Medulla oblongata (tissue), 1 donor: ENCODE measurements at regions not wholly inside any gene's neighbourhood (a gene's known extent, or its start where the extent isn't known, plus 50 kb on each side); places are given as distances from the start of the nearest gene placed in this dataset.
"Not testable (repeated sequence)": the region's sequence is repeated elsewhere in the genome, so short reads cannot be mapped to it uniquely, and the experiment has no call there.

Source experiments
- DNase-seq: peaks from one replicate; pipeline ENCODE4 v3.0.0-alpha.2; 2015; ENCODE audit errors: extremely low spot score

DNA sequence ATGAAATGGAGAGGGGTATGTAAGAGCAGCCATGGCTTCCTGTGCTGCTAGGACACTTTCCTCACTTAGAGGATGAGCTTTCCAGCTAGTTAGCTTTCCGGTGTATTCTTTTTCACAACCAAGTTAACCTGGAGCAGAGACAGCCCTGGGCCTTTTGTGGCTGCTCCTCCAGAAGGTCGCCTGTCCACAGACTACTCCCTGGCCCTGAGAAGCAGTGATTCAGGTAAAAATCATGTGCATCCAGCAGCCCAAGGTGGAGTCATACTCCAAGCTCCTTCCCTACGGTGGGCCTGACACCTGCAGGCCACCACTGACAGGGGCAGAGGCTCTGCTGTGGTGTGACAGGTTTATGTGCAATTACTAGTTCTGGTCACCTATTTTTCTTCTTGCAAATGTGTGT, 187.2 kb downstream of the ANKRD30B start:
- DNase-seq, result no peak

DNA sequence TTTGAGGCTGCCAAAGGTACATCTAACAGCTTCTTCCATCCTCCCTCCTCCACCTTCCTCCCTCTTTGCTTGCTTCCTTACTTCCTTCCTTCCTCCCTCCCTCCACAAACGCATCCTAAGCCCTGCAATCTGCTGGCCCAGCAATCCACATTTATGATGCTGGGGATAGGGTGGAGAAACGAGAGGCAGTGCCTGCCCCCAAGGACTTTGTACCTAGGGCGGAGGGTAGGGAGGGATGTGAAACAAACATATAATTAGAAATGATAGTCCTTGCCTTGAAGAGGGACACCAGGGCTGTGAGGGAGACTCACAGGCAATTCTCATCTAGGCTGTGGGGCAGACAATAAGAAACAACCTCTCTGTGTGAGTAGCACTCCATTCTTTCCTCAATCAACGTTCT, 188.3 kb downstream of the ANKRD30B start:
- DNase-seq, result no peak

DNA sequence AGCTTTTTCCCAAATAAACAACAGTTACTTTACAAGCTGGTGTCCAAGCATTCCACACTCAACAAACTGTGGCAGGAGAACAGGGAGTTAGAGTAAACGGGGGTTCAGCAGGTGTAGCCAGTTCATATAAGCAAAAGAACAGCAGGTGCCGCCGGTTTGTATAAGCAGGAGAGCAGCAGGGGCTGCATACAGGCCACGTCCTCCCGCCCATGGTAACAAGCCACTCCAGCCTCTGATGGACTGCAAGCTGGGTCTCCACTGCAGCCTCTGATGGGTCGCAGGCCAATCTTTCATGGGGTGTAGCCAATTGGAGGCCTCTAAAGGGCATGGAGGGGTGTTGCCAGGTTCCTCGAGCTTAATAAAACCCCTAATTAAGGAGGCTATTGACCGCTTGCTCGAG, 189.3 kb downstream of the ANKRD30B start:
- no peak for DNase-seq

DNA sequence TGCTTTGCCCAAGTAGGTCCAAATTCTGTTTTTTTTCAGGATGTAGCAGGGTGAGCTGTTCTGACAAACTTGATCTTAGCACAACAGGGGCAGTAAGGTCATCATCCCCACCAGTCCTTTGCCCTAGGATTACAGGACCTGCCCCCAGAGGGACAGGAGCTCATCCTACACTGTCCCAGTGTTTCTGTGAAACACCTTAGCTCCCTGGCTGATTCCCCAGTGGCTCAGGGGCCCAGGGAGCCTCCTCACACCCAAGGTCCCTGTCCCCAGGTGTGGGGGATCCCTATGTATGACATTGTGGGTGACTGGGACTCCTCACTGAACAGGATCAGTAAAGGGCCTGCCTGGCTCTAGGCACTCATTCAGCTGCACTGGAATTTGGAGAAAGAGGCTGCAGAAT, 191.2 kb downstream of the ANKRD30B start:
- no peak for DNase-seq

DNA sequence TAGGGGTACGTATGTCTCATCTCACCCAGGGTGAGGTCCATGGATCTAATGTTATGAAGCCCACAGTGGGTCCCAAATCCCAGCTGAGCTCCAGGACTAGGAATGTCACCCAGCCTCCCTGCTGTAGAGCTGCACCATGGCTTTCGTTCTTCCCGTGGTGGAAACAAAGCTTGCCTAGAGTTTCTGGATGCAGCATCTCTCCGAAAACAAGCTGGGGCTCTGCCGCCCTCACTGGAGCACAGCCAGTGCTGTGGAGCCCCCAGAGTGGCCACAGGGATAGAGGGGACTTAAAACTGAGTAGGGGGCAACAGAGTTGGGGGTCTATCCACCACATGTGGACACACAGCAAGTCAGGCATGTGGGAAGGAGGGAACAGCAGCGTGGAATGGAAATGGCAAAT, 192.1 kb downstream of the ANKRD30B start:
- not testable (repeated sequence) for DNase-seq

DNA sequence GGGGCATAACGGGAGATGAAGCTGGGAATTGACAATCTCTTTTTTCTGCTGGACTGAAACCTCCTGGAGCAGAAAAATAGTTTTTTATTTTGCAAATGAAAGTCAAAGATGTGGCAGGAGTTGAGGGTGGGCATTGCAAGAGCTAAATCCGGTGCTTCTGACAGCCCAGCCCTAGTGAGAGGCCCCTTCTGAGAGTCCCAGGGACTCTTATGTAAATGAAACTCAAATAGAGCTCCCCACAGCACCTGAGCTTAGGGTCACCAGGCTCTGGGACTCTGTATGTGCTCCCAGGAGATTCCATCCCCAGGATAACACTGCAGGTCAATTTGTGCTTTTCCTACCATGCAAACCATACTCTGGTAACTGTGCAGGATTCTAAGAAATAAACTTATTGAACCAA, 192.8 kb downstream of the ANKRD30B start:
- no peak for DNase-seq

DNA sequence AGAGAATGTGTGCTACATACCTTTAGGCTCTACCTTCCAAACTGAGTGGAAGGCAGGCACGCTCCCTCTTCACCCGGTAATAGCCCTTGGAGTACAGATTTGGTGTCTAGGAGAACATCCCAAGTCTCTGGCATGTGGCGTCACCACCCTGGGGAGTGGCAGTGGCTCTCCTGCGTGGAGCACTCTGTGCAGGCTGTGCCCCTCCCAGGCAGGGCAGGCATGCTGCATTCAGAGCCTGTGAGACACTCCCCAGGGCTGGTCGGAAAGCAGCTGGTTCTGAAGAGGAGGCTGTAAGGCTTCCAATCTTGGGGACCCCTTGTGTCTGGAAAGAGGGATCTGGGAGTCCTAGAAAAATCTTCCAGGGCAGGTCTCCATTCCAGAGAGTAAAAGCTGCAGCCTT, 193.3 kb downstream of the ANKRD30B start:
- no peak for DNase-seq

DNA sequence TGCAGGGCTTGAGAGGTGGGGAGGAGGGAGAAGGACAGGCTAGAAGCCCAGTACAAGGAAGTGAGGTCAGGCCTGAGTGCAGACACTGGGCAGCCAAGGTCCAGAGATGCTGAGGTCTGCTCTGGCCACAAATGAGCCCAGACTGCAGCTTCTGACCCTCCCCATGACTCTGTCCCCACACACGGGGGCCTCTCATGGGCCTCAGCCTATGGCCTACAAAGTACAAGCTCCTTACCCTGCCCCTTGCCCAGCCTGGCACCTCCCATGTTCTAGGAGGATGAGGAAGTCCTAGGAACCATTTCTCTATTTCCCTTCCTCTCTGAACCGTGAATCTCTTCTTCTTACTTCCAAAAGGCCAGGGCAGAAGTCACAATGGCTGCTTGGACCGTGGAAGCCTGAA, 193.8 kb downstream of the ANKRD30B start:
- DNase-seq, result no peak

DNA sequence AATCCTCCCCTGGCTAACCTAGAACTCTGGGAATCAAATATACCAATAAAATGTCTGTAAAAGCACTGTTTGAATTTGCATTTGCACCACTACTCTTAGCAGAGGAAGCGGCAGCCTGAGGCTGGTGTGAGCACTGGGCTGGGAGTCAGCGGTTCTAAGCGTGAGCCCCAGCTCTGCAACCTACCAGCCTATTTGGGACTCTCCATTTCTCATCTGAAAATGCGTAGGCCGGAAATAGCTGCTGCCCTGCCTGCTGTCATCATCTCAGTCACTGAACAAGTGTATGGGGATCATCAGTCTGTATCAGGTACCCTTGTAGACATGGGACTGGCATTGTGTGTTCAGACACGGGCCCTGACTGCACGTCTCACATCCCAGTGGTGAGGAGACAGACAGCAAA, 194.3 kb downstream of the ANKRD30B start:
- no peak for DNase-seq

DNA sequence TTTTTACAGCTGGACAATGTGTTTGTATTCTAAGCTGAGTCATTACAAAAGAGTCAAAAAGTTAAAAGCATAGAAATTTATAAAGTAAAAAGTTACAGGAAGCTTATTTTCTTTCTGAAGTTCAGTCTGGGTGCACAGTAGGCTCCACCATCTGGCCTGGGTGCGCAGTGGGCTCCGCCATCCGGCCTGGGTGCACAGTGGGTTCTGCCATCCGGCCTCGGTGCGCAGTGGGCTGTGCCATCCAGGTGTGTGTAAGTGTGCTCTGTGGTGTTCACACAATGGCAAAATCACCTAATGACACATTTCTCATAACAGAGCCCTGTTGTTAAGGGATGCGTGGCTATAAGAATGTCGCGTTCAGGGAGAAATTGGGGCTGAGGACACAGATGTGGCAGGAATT, 195.5 kb downstream of the ANKRD30B start:
- no peak for DNase-seq

DNA sequence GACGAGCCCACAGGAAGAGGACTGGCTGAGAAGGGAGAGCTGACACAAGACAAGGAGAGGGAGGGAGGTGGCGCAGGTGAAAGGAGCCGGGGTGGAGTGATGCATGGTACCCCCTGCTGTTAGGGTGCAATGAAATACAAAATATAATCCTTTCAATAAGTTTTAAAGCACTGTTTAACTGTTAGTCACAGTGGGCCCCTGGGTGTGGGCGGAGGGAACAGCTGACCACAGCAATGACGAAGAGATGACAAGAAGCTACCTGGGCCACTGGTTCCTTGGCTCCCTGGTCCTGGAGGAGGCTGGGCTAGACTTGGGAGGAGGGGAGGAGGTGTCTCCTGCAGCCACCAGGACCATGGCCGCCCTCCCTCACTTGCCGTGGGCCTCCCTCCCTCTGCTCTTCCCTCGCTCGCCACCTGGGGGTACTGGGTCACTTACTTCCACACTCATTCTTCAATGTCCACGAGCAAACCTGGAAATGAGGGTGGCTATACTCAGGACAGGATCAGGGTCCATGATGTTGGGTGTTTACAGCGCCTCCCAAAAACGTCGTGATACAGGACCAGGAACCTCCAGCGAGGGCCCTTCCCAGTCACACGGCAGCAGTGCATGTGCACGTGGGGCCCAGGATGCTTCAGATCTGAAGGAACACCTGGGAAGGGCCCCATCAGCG, 196.1 kb downstream of the ANKRD30B start:
- DNase-seq, result no peak

DNA sequence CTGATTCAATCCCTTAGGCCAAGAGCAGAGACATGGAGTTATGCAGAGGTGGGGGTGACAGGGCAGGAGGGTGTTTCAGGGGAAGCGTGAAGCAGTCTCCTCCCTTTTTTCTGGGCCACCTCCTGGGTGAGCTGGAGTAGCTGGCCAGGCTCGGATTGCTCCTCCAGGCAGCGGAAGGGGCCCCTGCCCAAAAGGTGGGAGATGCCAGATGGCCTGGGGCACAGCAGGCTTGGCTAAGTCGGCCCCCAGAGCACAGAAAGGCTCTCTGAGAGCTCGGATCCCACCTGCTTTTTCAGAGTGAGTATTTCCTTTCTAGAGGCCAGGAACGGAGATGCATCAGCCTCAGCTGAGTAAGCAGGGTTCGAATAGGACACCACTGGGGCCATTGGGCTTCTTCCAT, 196.9 kb downstream of the ANKRD30B start:
- DNase-seq, result no peak

DNA sequence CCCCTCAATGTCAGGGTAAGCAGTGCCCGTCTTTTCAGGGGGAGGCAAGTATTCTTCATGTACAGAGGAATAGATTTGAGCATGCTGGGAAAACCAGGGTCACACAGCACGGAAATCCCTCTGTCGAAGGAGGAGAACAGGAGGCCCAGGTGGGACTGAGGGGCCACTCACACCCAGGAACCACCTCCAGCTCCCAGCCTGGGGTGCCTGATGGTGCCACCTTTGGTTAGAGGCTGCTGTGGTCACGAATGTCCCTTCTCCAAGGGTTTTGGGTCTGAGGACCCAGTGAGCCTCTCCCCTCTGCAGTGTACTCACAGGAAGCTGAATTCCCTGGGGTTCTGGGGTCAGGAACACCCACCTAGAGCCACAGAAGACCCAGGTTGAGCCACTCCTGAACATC, 197.3 kb downstream of the ANKRD30B start:
- no peak for DNase-seq

DNA sequence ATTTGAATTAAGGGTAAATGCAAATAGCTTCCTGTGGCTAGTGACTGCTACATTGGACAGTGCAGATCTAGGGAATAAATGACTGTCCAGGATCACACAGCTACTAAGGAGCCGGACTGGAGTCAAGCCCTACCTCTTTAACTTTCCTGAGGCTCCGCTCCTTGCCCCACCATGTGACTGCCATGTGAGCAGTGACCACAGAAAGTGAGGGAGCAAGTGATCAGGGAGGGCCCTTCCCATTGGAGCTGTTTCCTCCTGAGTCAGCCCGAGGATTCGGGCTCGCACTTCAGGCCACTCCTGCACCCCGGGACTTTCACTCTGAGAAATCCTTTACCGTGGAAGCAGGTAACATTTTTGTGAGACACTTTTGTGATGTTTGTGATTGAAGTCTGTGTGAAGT, 198.0 kb downstream of the ANKRD30B start:
- DNase-seq, result no peak

DNA sequence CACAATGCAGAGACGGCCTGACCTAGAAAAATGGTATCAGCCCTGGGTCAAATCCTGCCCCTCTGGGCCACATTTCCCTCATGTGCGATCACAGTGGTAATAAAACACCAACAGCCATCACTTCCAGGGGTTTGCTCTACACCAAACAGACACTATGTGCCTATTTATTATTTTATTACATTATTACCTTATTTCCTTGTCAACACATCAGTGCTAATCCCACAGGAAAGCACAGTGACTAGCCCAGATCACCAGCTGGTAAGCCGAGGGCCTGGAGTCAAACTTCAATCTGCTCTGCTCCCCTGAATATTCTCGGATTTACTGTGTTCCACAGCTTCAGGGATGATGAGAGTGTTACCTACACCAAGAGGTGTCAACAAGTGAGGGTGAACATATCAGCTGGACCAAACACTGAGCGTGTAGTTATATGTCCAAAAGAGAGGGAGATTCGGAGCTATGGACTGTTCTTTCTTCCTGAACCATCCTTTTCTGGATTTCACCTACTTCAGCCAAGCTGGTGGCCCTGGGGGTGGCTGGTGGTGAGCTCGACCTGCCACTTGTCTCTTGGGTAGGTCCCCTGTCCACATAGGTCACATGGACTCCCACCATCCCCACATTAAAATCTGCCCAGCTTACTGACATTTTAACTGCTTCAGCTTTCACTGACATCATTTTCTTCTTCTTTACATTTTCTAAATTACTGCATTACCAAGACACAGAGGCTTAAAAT, 198.9 kb downstream of the ANKRD30B start:
- DNase-seq, result not testable (repeated sequence)

DNA sequence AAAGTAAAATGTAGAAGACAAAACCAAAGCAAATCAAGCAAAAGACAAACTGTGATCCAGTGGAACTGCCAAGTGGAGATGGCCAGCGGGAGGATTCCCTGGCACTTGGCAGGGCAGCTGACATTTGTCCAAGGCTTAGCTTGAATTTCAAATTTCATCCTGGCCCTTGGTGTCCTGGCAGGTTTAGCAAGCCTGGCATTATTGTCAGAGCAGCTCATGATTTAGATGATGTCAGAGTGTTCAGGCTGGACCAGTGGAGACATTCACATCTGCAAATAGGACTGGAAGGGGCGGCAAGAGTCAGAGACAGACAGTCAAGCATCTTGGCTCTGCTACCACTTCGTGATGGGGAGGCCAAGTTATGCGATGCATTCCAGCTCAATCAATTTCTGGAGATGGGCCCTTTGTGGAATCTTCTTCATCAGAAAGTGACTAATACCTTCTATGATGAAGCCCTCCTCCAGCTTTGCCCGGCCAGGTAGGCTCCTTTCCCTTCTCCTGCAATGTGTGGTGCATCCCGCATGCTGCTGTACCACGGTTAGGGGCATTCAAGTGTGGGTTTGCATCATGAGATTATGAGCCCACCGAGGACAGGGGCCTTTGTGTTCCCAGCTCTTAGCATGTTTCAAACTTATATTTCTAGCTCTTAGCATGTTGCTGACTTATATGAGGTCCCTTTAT, 199.7 kb downstream of the ANKRD30B start:
- DNase-seq, result no peak

DNA sequence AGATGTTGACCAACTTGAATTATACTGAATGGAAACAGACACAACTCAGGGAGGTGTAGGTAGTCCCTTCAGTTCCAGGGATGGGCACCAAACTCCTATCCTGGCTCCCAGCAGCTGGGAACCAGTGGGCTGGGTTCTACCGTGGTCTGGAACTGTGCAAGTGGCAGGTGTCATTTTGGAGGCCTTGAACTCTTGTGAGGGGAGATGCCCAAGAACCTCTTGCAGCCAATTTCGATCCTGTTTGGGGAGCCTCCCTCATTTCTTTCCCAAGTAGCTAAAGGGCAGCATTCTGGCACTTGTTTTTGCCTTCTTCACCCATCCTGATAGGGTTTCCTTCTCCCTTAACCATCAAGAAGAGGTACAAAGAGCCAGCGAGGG, 200.2 kb downstream of the ANKRD30B start:
- no peak for DNase-seq

DNA sequence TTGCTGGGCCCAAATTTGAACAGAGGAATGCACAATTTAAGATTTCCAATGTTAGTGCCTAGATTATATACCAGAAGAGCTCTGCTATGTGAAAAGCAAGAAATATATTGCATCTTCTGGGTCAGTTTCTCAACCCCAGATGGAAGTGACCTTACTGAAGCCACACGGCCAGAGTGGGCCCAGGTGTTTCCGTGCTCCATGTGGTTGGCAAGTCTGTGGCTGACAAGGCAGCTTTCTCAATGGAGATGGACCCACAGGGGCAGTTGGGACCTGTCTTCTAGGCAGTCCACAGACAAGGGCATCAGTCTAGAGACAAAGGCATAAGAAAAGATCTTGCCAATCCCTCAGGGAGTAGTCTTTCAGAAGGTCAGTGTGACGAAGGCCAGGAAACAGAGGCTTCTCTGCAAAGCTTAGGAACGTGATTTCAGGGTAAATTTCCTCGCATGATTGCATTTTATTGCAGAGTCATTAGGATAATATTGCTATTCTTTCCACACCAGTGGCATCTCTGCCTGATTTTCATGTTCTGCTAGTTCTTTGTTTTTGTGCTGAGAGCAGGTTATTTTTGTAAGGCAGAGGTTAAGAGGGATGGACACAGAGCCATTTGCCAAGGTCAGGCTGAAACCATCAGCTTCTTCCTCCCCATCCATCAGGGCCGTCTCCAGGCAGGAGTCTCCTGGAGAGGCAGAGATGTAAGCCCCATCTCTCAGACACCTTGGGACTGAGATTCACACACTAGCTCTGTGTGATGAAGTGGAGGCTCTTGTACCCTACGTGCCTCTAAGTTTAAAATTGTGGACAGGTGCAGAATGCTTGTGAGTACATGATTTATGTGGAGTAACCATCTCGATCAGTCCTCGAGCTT, 202.1 kb downstream of the ANKRD30B start:
- no peak for DNase-seq

DNA sequence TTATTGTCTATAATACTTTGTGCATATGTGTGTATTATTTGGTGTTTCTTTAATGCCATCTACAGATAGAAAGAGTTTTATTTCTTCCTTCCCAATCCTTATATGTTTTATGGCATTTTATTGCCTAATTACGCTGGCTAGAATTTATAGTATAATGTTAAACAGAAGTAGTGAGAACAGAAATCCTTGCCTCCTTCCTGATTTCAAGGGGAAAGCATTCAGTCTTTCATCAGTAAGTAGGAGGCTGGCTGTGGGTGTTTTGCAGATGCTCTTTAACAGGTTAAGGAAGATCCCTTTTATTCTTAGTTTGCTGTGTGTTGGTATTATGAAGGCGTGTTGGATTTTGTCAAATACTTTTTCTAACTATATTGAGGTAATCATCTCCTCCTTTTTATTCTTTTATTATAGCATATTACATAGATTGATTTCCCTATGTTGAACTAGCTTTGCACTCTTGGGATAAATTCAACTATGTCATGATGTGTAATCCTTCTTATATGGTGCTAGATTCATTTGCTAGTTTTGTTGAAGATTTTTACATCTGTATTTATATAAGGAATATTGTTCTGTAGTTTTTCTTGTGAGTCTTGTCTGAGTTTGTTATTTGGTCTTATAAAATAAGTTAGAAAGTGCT, 204.6 kb downstream of the ANKRD30B start:
- not testable (repeated sequence) for DNase-seq

DNA sequence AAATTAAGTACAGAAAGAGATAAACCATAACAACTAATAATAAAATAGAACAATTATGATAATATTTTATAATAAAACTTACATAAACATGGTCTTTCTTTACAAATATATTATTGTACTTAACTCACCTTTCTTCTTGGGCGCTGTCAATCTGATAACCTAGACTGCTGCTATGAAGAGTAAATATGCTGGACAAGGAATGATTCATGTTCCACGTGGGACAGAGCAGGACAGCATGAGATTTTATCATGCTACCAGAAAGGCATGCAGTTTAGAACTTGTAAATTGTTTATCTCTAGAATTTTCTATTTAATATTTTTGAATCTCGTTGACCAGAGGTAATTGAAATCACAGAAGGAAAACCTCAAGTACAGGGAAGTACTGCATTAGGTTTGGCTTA, 210.7 kb downstream of the ANKRD30B start:
- DNase-seq, result no peak

DNA sequence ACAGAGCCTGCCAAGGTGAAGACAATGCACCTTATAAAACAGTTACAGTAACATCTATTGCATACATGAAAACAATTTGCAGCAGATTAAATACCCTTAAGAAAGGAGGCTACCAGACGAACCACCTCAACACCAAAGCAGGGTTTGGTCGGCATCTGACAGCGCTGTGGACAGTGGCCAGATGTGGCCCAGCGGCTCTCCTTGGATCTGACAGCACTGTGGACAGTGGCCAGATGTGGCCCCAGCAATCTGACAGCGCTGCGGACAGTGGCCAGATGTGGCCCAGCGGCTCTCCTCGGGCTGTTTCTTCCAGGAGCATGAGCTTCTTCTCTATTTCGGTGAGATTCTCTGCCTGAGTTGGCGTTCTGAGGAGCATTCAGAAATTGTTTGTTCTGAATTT, 211.6 kb downstream of the ANKRD30B start:
- DNase-seq, result no peak

DNA sequence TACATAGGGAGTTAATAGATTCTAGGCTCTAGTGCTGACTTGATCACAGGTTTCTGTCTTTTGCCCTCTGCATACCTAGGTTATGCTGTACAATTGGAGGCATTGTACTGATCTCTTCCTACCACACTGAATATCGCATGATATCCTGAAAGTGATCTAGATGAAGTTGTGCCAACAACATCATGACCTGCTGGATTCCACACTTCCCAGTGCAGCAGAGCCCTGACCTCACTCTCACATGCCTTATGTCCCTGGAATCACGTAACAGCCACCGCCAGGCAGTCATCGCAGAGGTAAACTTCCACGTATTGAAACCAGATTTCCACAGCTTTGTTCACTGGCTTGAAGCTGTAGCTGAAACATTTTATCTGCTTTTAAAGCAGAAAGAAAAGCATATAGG, 214.0 kb downstream of the ANKRD30B start:
- no peak for DNase-seq
